ENCODE measurements at regions not wholly inside any gene's neighbourhood (a gene's known extent, or its start where the extent isn't known, plus 50 kb on each side); places are given as distances from the start of the nearest gene placed in this dataset.

DNA sequence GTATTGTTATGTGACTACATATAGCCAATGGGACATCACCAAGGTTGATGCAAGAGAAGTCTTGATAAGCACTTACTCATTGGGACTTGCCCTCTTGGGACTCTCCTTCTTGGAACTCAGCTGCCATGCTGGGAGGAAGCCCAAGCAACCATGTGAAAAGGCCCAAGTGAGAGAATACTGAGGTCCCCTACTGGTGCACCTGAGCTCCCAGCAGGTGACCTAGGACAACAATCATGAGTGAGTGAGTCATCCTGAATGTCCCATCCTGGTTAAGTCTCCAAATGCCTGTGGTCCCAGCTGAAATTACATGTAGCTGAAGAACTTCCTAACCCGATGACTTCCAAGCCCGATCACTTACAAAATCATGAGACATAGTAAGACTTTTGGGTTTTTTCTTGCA is 260.7 kb downstream of the ICE1 start:
- TF ChIP-seq, protein P1, sequence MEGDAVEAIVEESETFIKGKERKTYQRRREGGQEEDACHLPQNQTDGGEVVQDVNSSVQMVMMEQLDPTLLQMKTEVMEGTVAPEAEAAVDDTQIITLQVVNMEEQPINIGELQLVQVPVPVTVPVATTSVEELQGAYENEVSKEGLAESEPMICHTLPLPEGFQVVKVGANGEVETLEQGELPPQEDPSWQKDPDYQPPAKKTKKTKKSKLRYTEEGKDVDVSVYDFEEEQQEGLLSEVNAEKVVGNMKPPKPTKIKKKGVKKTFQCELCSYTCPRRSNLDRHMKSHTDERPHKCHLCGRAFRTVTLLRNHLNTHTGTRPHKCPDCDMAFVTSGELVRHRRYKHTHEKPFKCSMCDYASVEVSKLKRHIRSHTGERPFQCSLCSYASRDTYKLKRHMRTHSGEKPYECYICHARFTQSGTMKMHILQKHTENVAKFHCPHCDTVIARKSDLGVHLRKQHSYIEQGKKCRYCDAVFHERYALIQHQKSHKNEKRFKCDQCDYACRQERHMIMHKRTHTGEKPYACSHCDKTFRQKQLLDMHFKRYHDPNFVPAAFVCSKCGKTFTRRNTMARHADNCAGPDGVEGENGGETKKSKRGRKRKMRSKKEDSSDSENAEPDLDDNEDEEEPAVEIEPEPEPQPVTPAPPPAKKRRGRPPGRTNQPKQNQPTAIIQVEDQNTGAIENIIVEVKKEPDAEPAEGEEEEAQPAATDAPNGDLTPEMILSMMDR (IDR thresholded peaks at IDR 0.05): no peak
- no peak for TF ChIP-seq POLR2A (IDR thresholded peaks at IDR 0.05)

Measured in heart left ventricle (tissue), 13 donors.